ENCODE measurements at regions not wholly inside any gene's neighbourhood (a gene's known extent, or its start where the extent isn't known, plus 50 kb on each side); places are given as distances from the start of the nearest gene placed in this dataset.

GRCh38 chr6:122072014-122072647 lies 327.3 kb upstream of the HSF2 start:
- H3K4me1 ChIP-seq (ENCODE audit: low read depth, poor library complexity, severe bottlenecking): no peaks in the 10 kb centered on the region
- H3K36me3 ChIP-seq (ENCODE audit: insufficient read depth): no peaks in the 10 kb centered on the region
- no peaks in the 10 kb centered on the region for H3K27me3 ChIP-seq (ENCODE audit: insufficient read depth, low read depth)
- H3K27ac ChIP-seq: no peak overlapping the region
- TF ChIP-seq CTCF (conservative IDR thresholded peaks at IDR 0.05; ENCODE audit: low read depth, low read length): no peak
- no peak overlapping the region for H3K4me2 ChIP-seq
- H3K4me3 ChIP-seq (IDR thresholded peaks at IDR 0.05; ENCODE audit: insufficient read depth, low read depth, low read length): no peak overlapping the region
- no peaks in the 10 kb centered on the region for H4K20me1 ChIP-seq (ENCODE audit: insufficient read depth)
- H2AFZ ChIP-seq (ENCODE audit: low read depth): no peak overlapping the region
- H3K79me2 ChIP-seq (ENCODE audit: insufficient read depth, low read depth): no peaks in the 10 kb centered on the region
- no peak overlapping the region for H3K9ac ChIP-seq

- H3K27ac ChIP-seq: no peak overlapping the region
- no peak overlapping the region for H3K4me3 ChIP-seq (IDR thresholded peaks at IDR 0.05; ENCODE audit: insufficient read depth, low read depth, low read length)
- no peak overlapping the region for H3K9ac ChIP-seq
- H2AFZ ChIP-seq (ENCODE audit: low read depth): no peak overlapping the region
- no peaks in the 10 kb centered on the region for H3K27me3 ChIP-seq (ENCODE audit: insufficient read depth, low read depth)
- TF ChIP-seq CTCF (conservative IDR thresholded peaks at IDR 0.05; ENCODE audit: low read depth, low read length): no peak
- no peaks in the 10 kb centered on the region for H3K36me3 ChIP-seq (ENCODE audit: insufficient read depth)
- H3K4me1 ChIP-seq (ENCODE audit: low read depth, poor library complexity, severe bottlenecking): no peaks in the 10 kb centered on the region
- no peak overlapping the region for H3K4me2 ChIP-seq
- H3K79me2 ChIP-seq (ENCODE audit: insufficient read depth, low read depth): no peaks in the 10 kb centered on the region
- H4K20me1 ChIP-seq (ENCODE audit: insufficient read depth): no peaks in the 10 kb centered on the region
Observed at GRCh38 chr6:122075084-122075838, 324.2 kb upstream of the HSF2 start.

- no peaks in the 10 kb centered on the region for H3K27me3 ChIP-seq (ENCODE audit: insufficient read depth, low read depth)
- H3K9ac ChIP-seq: no peak overlapping the region
- no peaks in the 10 kb centered on the region for H3K36me3 ChIP-seq (ENCODE audit: insufficient read depth)
- no peak overlapping the region for H3K27ac ChIP-seq
- H3K4me3 ChIP-seq (IDR thresholded peaks at IDR 0.05; ENCODE audit: insufficient read depth, low read depth, low read length): no peak overlapping the region
- no peak overlapping the region for H2AFZ ChIP-seq (ENCODE audit: low read depth)
- H3K4me1 ChIP-seq (ENCODE audit: low read depth, poor library complexity, severe bottlenecking): no peaks in the 10 kb centered on the region
- H4K20me1 ChIP-seq (ENCODE audit: insufficient read depth): no peaks in the 10 kb centered on the region
- H3K4me2 ChIP-seq: no peak overlapping the region
- no peaks in the 10 kb centered on the region for H3K79me2 ChIP-seq (ENCODE audit: insufficient read depth, low read depth)
- no peak for TF ChIP-seq CTCF (conservative IDR thresholded peaks at IDR 0.05; ENCODE audit: low read depth, low read length)
Observed at GRCh38 chr6:122075917-122076316, 323.5 kb upstream of the HSF2 start.

GRCh38 chr6:122077603-122078002 lies 321.8 kb upstream of the HSF2 start:
- no peak for TF ChIP-seq CTCF (conservative IDR thresholded peaks at IDR 0.05; ENCODE audit: low read depth, low read length)
- H3K4me2 ChIP-seq: no peak overlapping the region
- no peak overlapping the region for H3K9ac ChIP-seq
- no peaks in the 10 kb centered on the region for H3K4me1 ChIP-seq (ENCODE audit: low read depth, poor library complexity, severe bottlenecking)
- no peak overlapping the region for H3K4me3 ChIP-seq (IDR thresholded peaks at IDR 0.05; ENCODE audit: insufficient read depth, low read depth, low read length)
- H3K36me3 ChIP-seq (ENCODE audit: insufficient read depth): no peaks in the 10 kb centered on the region
- no peaks in the 10 kb centered on the region for H4K20me1 ChIP-seq (ENCODE audit: insufficient read depth)
- no peaks in the 10 kb centered on the region for H3K27me3 ChIP-seq (ENCODE audit: insufficient read depth, low read depth)
- H3K79me2 ChIP-seq (ENCODE audit: insufficient read depth, low read depth): no peaks in the 10 kb centered on the region
- no peak overlapping the region for H2AFZ ChIP-seq (ENCODE audit: low read depth)
- H3K27ac ChIP-seq: no peak overlapping the region
